ENCODE measurements at regions not wholly inside any gene's neighbourhood (a gene's known extent, or its start where the extent isn't known, plus 50 kb on each side); places are given as distances from the start of the nearest gene placed in this dataset.

GRCh38 chr14:96727491-96727890 lies 69.7 kb upstream of the VRK1 start:
- TF ChIP-seq POLR2A (IDR thresholded peaks at IDR 0.05) (no peak), CTCF (IDR thresholded peaks at IDR 0.05) (no peak)
